ENCODE measurements at regions not wholly inside any gene's neighbourhood (a gene's known extent, or its start where the extent isn't known, plus 50 kb on each side); places are given as distances from the start of the nearest gene placed in this dataset.

DNA sequence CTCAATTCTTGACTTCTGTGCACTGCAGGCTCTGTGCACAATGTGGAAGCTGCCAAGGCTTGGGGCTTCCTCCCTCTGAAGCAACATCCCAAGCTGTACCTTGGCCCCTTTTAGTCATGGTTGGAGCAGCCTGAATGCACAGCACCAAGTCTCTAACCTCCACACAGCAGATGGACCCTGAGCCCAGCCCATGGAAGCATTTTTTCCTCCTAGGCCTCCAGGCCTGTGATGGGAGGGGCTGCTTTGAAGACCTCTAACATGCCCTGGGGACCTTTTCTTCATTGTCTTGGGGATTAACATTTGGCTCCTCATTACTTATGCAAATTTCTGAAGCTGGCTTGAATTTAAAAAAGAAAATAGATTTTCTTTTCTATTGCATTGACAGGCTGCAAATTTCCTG lies 385.8 kb downstream of the LRRC70 start:
- FAIRE-seq (no peak), DNase-seq (ENCODE audit: extremely low read depth in 1 of 4, low spot score in 3 of 4) (no peak), ATAC-seq (no peak)
- ChIA-PET POLR2A (no interaction called here), CTCF (ENCODE audit: low intra/inter-chr PET ratio) (no interaction called here)
- Histone ChIP-seq H3K27ac (ENCODE audit: extremely low read depth, low read depth, low read length) (no peak overlapping the region), H3K36me3 (ENCODE audit: control insufficient read depth, insufficient read depth, low read length) (no peaks in the 10 kb centered on the region), H2AFZ (ENCODE audit: low read depth, low read length) (no peak overlapping the region), H3K9me1 (ENCODE audit: control insufficient read depth, insufficient read depth, low read length) (no peaks in the 10 kb centered on the region), H3K4me1 (replicated peaks in 1 of 2; ENCODE audit: control insufficient read depth in 2 of 2, insufficient read depth in 2 of 2, low read length in 2 of 2) (no peaks in the 10 kb centered on the region), H3K4me2 (ENCODE audit: insufficient read depth, low read length) (no peak overlapping the region), H3K9me3 (replicated peaks; ENCODE audit: control insufficient read depth, insufficient read depth, low read depth, low read length) (no peaks in the 10 kb centered on the region), H3K79me2 (ENCODE audit: control insufficient read depth, insufficient read depth, low read length) (no peaks in the 10 kb centered on the region), H3K9ac (ENCODE audit: insufficient read depth in 1 of 2, low read depth in 2 of 2, low read length in 2 of 2) (no peak overlapping the region), H4K20me1 (replicated peaks; ENCODE audit: control insufficient read depth, insufficient read depth, low read length) (no peaks in the 10 kb centered on the region), H3K4me3 (no peak overlapping the region), H3K27me3 (ENCODE audit: control insufficient read depth in 2 of 2, insufficient read depth in 2 of 2, low read length in 2 of 2) (no peaks in the 10 kb centered on the region)
- TF ChIP-seq, protein P1, sequence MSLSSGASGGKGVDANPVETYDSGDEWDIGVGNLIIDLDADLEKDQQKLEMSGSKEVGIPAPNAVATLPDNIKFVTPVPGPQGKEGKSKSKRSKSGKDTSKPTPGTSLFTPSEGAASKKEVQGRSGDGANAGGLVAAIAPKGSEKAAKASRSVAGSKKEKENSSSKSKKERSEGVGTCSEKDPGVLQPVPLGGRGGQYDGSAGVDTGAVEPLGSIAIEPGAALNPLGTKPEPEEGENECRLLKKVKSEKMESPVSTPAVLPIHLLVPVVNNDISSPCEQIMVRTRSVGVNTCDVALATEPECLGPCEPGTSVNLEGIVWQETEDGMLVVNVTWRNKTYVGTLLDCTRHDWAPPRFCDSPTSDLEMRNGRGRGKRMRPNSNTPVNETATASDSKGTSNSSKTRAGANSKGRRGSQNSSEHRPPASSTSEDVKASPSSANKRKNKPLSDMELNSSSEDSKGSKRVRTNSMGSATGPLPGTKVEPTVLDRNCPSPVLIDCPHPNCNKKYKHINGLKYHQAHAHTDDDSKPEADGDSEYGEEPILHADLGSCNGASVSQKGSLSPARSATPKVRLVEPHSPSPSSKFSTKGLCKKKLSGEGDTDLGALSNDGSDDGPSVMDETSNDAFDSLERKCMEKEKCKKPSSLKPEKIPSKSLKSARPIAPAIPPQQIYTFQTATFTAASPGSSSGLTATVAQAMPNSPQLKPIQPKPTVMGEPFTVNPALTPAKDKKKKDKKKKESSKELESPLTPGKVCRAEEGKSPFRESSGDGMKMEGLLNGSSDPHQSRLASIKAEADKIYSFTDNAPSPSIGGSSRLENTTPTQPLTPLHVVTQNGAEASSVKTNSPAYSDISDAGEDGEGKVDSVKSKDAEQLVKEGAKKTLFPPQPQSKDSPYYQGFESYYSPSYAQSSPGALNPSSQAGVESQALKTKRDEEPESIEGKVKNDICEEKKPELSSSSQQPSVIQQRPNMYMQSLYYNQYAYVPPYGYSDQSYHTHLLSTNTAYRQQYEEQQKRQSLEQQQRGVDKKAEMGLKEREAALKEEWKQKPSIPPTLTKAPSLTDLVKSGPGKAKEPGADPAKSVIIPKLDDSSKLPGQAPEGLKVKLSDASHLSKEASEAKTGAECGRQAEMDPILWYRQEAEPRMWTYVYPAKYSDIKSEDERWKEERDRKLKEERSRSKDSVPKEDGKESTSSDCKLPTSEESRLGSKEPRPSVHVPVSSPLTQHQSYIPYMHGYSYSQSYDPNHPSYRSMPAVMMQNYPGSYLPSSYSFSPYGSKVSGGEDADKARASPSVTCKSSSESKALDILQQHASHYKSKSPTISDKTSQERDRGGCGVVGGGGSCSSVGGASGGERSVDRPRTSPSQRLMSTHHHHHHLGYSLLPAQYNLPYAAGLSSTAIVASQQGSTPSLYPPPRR (CRISPR knock-in tag; IDR thresholded peaks at IDR 0.05; ENCODE audit: borderline replicate concordance) = no peak
- TF ChIP-seq ZFP36 (IDR thresholded peaks at IDR 0.05; ENCODE audit: low read depth, low read length, partially characterized antibody) = peak; percentile 70
- TF ChIP-seq, protein P2, sequence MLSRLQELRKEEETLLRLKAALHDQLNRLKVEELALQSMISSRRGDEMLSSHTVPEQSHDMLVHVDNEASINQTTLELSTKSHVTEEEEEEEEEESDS (CRISPR knock-in tag; IDR thresholded peaks at IDR 0.05) = no peak
- TF ChIP-seq JUNB (CRISPR knock-in tag; conservative IDR thresholded peaks at IDR 0.05) = no peak
- TF ChIP-seq ZNF696 (CRISPR knock-in tag; conservative IDR thresholded peaks at IDR 0.05) = no peak
- TF ChIP-seq, protein P3, sequence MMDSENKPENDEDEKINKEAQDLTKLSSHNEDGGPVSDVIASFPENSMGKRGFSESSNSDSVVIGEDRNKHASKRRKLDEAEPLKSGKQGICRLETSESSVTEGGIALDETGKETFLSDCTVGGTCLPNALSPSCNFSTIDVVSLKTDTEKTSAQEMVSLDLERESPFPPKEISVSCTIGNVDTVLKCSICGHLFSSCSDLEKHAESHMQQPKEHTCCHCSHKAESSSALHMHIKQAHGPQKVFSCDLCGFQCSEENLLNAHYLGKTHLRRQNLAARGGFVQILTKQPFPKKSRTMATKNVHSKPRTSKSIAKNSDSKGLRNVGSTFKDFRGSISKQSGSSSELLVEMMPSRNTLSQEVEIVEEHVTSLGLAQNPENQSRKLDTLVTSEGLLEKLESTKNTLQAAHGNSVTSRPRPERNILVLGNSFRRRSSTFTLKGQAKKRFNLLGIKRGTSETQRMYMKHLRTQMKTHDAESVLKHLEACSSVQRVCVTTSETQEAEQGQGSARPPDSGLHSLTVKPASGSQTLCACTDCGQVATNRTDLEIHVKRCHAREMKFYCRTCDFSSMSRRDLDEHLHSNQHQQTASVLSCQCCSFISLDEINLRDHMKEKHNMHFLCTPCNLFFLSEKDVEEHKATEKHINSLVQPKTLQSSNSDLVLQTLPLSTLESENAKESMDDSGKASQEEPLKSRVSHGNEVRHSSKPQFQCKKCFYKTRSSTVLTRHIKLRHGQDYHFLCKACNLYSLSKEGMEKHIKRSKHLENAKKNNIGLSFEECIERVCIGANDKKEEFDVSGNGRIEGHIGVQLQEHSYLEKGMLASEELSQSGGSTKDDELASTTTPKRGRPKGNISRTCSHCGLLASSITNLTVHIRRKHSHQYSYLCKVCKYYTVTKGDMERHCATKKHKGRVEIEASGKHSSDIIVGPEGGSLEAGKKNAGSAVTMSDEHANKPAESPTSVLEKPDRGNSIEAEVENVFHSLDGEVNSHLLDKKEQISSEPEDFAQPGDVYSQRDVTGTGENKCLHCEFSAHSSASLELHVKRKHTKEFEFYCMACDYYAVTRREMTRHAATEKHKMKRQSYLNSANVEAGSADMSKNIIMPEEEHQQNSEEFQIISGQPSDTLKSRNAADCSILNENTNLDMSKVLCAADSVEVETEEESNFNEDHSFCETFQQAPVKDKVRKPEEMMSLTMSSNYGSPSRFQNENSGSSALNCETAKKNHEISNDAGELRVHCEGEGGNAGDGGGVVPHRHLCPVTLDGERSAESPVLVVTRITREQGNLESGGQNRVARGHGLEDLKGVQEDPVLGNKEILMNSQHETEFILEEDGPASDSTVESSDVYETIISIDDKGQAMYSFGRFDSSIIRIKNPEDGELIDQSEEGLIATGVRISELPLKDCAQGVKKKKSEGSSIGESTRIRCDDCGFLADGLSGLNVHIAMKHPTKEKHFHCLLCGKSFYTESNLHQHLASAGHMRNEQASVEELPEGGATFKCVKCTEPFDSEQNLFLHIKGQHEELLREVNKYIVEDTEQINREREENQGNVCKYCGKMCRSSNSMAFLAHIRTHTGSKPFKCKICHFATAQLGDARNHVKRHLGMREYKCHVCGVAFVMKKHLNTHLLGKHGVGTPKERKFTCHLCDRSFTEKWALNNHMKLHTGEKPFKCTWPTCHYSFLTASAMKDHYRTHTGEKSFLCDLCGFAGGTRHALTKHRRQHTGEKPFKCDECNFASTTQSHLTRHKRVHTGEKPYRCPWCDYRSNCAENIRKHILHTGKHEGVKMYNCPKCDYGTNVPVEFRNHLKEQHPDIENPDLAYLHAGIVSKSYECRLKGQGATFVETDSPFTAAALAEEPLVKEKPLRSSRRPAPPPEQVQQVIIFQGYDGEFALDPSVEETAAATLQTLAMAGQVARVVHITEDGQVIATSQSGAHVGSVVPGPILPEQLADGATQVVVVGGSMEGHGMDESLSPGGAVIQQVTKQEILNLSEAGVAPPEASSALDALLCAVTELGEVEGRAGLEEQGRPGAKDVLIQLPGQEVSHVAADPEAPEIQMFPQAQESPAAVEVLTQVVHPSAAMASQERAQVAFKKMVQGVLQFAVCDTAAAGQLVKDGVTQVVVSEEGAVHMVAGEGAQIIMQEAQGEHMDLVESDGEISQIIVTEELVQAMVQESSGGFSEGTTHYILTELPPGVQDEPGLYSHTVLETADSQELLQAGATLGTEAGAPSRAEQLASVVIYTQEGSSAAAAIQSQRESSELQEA (IDR thresholded peaks at IDR 0.05; ENCODE audit: low read depth) = no peak
- in situ Hi-C loops (cut with MboI) (no loop called here), intact Hi-C loops (cut with micrococcal nuclease) (no loop called here)
- no TSS peak for BruUV-seq (replicated peaks)

All from K562 (cell line).